ENCODE measurements at regions not wholly inside any gene's neighbourhood (a gene's known extent, or its start where the extent isn't known, plus 50 kb on each side); places are given as distances from the start of the nearest gene placed in this dataset.

DNA sequence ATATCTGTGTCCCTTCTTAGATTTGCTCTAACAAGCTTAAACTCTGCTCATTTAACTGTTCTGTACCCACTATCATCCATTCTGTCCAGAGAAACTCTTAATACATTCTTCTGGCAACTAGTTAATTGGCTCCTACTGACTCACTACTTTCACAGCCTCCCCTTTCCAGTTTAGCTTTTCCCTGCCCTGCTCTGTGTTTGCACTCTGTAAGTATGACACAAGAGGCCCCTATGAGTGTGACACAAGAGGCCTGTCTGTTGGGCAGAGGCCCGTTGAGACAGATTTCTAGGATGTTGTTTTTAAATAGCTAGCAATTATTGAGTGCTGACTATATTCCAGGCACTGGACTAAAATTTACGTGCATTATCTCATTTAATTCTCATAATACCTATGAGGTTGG, 246.0 kb upstream of the DAAM1 start:
- no peak for DNase-seq (ENCODE audit: low spot score)
- no peak for FAIRE-seq

DNA sequence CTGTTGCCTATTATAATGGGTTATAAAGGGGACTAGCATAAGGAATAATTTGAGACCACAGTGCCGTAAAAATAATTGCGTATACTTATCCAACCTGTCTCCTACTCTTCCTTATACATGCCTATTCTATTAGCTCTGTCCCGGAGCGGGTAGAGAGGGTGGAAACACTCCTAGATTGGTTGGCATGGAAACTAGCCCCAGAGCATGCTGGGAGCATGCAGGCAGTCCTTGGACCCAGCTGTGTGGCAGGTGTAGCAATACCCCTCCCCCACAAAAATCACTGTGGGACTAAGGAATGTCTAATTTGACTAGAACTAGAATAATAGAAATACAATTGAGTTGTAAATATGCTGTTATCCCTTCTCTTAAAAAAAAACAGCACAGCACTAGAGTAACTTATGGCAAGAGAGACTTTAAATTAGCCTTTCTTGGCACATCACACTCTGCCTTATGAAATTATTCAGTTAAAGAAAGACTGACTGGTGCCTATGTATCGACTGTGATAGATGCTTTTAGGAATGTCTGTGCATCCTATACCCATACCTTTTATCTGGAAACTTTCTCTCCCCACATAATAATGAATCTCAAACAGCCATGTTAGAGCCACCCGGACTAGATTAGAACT, 244.0 kb upstream of the DAAM1 start:
- DNase-seq (ENCODE audit: low spot score), result no peak
- FAIRE-seq, result no peak

DNA sequence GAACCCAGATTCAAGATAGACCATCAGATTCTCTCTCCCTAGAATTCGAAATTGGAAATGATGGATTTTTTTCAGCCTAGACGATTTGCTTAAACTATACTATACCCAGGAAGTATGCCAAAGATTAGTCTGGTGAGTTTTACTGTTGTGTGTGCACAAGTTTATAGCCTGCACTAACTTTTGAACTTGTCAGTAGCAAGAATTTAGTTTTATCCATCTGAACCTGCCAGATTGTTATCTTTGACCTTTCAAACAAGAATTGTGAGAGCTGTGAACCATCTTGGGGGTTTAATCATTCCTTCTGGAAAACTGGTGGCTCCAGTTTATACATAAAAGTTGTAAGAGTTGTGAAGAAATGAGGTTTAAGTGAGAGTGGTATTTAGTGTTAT, 243.5 kb upstream of the DAAM1 start:
- no peak for FAIRE-seq
- no peak for DNase-seq (ENCODE audit: low spot score)

DNA sequence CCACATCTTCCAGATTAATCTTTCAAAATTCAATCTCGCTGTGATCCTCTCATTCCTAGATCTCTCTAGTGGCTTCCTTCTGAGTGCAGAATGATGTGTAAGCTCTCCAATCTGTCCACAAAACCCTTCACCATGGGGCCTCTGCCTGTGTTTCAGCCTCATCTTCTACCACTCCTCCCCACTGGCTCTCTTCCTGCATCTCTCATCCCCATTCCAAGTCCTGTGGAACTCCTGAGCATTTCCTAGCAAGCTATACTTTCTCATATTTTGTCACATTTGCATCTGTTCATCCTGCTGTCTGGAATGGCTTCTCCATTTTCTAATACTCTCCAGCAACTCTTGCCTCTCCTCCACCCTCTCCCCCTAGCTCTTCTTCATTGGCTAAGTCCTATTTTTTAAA, 242.0 kb upstream of the DAAM1 start:
- no peak for FAIRE-seq
- DNase-seq (ENCODE audit: low spot score), result no peak

DNA sequence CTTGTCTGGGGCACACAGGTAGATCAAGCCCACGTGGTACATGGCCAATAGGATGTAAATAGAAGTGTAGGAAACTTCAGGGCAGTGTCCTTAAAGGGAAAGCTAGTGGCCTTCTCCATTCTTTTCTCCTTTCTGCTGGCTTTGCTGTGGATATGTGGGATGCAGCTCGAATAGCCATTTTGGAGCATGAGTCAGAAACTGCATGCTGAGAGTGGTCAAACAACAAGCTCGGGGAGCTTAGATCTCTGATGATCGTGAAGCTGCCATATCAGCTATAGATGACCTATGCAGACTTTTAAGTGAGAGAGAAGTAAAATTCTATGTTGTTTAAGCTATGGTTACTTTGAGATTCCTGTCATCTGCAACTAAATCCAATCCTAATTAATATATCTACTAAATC, 241.3 kb upstream of the DAAM1 start:
- FAIRE-seq (no peak), DNase-seq (ENCODE audit: low spot score) (no peak)

DNA sequence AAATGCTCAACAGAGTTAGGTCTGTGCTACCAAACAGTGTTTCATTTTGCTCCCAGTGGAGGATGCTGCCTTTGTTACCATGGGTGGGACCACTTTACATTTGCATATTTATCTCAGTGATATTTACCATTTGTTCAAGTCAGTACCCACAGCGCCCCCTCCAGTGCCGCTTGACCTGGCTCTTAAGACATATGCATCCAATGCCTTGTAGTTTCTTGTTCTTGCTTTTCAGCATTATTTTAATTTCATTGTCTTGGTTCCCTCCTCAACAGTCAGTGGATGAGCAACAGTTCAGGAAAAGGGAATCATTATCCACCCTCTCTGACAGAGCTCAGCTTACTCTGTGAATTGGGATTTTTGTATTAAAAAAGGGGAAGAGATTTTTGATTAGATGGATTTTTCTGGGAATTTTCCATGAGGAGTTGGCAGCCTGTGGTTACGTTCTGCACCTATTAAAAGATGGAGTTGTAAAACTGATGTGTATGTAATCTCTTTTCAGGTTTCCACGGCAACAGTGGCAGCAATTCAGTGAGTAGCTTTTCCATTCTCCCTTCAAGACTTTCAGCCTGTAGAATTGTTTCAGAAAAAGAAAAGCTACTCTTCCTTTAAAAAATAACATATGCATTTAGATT, 240.5 kb upstream of the DAAM1 start:
- FAIRE-seq, result peak; percentile 88
- no peak for DNase-seq (ENCODE audit: low spot score)

DNA sequence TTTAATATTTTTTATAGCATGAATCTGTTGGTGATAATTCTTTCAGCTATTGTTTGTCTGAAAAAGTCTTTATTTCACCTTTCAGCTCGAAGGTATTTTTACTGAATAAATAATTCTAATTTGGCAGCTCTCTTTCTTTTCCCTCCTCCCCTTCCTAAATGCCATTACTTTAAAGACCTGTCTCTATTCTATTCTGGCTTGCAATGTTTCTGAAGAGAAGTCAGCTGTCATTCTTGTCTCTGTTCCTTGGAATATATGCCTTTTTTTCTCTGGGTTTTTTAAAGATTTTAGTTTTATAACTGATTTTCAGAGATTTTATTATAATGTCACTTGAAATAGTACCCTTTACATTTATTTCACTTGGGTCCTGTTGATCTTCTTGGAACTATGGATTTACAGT, 237.9 kb upstream of the DAAM1 start:
- no peak for FAIRE-seq

DNA sequence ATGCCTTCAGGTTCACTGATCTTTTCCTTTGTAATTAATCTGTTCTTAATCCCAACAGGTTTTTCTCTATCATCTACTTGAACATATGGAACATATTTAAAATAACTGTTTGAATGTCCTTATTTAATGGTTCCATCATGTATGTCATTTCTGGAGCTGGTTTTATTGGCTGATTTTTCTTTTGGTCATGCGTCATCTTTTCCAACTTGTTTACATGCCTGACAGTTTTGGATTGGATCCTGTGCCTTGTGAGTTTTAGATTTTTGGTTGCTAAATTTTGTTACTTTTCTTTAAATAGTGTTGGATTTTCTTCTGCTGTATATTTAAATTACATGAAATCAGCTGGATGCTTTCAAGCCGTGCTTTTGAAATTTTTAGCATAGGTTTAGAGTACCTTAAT, 237.3 kb upstream of the DAAM1 start:
- DNase-seq (ENCODE audit: low spot score), result no peak
- no peak for FAIRE-seq

More for the DNA sequence above, 237.9 kb upstream of the DAAM1 start:
- DNase-seq (ENCODE audit: low spot score), result no peak

DNA sequence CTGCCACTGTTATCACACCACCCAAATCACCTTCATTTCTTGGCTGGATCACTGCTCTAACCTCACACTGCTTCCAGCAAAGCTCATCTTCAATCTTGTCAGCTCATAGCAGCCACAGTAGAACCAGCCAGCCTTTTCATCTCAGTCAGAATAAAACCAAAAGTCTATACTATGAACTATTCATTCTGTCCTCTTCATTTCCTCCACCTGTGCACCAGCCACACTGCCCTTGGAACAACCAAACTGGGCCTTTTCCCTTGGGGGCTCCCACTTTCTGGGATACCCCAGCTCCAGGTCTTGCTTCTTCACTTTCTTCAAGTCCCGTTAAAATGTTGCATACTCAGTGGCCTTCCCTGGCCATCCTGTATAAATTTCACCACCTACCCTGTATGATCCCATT, 234.4 kb upstream of the DAAM1 start:
- FAIRE-seq (no peak), DNase-seq (ENCODE audit: low spot score) (no peak)

DNA sequence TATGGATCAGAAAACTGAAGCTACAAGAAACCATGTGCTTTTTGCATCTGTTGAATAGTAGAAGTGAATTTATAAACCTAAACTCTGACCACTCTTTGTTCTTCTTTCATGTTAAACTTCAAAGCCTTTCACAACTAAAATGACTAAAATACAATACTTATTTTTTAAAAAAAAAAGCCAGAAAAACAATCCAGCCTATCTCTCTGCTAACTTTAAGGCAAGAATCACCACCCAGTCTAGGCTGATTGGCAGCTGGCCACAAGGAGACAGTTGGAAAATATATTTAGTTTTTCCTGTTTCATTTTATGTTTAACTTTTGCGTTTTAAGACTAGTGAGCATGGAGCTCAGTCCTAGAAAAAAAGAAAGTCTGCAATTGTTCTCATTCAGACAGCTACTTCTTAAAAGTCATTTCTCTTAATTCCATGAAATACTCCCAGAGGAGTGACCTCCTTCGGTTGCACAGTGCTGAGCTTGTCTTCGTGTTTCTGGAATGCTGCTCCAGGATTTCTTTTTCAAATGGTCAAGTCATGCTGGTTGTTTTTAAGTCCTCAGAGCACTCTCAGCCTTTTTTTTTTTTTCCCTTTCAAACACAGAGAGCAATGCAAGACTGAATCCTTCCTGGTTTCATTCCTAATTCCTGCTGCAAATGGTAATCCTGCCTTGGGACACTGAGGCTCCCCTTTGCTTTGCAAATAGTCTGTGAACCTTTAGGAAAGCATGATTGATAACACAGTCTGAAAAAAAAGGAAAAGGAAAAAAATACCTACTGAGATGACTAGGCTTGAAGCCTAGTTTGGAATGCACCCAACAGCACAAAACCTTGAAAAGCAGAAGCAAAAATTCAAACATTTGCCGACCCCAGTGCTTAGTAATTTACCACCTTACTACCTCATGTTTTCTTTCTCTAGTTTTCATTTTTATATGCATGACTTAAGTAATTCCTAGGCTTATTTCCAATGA, 233.3 kb upstream of the DAAM1 start:
- FAIRE-seq (no peak), DNase-seq (ENCODE audit: low spot score) (no peak)

DNA sequence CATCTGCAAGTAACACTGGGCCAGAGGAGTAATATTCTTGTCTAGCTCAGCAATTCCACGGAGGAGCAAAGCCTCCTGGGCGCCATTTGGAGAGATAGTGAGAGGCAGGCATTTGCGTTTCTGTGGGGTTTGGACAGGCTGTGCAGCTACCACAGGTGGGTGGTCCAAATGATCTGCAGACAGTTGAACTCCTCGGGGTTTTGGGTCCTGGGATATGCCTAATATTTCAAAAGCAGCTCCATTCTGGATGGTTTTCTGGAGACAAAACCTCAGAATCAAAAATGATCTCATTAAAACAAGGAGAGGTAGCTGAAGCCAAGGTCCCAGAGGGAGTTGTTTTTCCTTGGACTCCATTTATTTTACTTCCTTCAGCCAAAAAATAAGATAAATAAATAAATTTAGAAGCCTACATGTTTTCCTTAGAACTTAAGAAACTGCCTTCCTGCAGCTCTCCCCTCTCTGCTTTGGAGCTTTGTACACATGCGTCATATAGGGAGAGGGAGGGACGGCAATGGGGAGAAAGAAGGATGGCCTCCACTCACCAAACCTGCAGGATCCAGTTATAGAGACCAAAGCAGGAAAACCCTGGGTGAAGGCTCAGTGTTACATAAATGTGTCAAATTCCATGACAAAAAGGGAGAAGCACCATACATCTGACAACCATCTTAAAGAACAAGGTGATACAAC, 227.3 kb upstream of the DAAM1 start:
- FAIRE-seq (no peak), DNase-seq (ENCODE audit: low spot score) (no peak)

DNA sequence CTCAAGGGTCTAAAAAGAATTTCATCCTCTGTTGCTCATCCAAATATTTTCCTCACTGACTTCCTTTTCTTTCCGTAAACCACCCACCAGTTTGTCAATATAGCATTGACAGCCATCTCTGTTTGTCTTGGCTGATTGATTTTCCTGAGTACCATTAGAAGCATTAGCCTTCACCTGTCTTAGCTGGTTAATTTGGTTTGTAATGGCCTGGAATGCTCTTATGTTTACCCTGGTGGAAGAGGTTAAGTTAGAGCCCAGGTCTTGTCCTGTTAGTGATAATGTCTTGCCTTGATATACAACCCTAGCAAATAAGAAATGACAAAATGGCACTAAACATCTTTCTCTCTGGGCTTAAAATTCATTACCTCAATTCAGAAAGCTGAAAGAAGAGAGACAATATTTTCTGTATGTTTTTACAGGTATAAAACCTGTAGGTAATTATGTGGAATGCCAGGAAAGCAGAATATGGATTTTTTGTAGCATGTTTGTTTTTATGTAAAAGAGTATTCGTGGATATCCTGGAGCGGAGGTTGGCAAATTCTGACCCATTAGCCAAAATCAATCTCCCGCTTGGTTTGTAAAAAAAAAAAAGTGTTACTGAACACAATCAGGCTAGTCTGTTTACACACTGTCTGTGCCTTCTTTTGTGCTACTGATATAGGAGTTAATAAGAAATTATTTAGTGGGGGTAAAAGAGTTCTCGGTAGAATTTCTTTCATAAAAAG, 224.4 kb upstream of the DAAM1 start:
- no peak for DNase-seq (ENCODE audit: low spot score)
- no peak for FAIRE-seq

DNA sequence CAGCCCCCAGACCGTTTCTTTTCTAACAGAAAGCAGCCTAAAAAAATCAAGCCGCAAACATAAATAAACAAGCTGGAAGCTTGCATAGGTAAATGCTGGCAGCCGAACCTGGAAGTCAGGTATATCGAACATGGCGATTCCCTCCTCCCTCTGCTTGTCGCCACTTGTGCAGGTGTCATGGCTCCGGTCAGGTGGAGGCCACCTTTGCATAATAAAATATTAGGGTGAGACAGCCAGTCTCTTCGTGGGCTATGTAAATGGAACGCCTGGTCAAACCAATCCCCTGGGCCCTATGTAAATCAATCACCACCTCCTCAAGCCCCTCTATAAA, 223.9 kb upstream of the DAAM1 start:
- FAIRE-seq, result no peak
- DNase-seq (ENCODE audit: low spot score), result no peak

DNA sequence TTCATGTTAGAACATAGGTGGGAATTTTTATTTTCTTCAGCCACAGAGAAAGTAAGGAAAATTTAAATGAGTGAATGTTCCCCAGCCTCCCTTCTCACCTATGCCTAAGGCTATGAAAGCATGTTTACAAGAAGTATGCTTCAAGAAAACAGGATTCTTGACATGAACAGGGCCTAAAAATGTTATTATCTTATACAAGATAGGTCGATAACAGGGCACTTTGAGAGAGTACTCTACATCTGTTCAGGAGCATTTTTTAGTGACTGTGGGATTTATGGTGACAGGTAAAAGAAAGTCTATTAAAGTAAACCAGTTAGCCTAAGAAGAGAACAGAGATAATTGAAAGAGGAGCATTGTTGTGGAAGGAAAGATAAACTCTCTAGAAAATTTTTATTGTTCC, 222.9 kb upstream of the DAAM1 start:
- no peak for FAIRE-seq
- no peak for DNase-seq (ENCODE audit: low spot score)

DNA sequence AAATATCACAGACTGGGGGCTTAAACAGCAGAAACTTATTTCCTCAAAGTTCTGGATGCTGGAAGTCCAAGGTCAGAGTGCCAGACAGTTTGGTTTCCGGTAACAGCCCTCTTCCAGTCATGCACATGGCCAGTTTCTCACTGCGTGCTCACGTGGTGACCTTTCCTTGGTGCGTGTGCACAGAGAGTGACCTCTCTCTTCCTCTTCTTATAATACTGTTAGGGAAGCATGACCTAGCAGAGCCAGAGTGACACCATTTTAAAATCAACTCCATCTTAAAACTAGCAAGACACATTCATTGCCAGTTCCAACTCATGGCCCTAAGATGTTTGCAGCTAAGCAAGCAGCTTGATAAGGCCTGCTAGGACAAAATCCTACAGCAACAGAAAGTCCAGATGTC, 221.5 kb upstream of the DAAM1 start:
- DNase-seq (ENCODE audit: low spot score), result no peak
- FAIRE-seq, result peak; percentile 94

DNA sequence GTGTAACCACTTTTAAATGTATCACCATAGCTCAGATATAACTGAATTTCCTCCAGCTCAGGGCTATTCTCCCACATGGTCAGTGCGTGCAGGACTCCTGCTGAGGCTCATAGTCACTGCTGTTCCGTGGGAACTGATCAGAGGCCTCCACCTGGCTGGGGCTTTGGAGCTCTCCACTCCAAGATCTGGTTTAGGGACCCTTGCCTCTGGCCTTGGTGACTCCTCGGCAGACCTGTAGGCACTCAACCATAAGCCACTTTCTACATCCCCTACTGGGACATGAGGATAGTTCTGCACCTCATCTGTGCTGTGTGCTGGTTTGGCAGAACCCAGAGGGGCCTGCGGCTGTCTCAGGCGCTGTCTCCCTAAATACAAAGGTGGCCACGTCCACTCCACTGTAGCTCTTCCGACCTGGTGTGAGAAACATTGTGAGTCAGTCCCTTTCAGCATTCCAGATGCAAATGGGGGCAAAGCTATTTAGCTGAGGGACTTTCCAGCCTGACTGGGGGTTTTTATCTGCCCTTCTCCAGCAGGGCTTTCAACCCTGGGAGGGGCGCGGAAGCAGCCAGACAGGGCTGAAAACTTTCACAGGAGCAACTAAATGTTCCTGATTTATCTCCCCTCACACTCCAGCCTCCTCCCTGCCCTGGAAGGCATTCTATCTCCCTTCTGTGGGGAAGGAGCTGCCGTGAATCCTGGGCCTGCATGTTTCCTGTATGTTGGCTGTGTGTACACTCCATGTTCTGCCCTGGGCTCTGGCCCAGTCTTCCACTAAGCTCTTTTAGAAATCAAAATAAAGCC, 218.3 kb upstream of the DAAM1 start:
- DNase-seq (ENCODE audit: low spot score) (peak; percentile 20), FAIRE-seq (peak; percentile 94)

DNA sequence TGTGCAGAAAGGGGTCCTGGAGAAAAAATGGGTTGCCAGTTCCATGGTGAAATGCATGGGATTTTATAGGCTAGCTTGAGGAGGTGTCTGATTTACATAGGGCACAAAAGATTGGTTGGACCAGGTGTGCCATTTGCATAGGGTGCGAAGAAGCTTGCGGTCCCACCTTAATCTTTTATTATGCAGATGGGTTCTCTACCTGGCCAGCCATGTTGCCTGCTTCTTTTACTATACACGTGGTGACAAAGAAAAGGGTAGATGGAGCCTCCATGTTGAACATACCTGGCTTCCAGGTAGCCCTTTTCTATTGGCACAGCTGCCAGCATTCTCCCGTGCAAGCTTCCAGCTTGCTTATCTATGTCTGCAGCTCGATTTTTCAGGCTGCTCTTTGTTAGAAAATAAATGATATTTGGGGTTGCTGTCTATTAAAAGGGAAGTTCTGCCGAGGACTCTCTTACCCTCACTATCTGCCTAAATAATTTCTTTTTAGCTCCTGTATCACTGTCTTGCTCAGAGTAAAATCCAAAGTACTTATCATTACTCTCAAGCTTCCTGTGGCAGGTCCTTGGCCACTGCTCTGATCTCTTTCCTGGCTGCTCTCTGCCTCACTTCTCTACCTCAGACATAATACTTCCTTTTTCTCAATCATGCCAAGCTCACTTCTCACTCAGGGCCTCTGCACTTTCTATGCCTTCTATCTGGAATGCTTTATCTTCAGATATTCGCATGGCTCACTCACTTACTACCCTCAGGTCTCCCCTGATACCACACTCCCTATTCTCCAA, 216.0 kb upstream of the DAAM1 start:
- FAIRE-seq, result peak; percentile 23
- DNase-seq (ENCODE audit: low spot score), result no peak

DNA sequence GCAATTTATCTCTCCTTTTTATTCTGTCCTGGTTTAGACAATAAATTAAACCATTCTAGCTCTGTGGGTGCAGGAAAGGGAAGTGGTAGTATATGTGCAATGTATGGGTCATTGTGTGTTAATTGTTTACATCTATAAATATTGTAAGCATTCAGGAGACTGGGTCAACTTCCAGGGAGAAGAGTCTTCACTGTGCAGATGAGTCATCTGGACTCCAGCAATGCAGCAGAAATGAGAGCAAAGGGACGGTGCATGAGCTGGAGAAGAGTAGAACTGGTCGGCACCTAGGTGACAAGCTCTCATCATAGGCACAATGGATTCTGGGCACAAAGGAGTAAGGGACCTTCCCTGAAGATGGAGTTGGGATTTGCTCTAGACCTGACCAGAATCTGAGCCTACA, 211.1 kb upstream of the DAAM1 start:
- FAIRE-seq (peak; percentile 59), DNase-seq (ENCODE audit: low spot score) (no peak)

DNA sequence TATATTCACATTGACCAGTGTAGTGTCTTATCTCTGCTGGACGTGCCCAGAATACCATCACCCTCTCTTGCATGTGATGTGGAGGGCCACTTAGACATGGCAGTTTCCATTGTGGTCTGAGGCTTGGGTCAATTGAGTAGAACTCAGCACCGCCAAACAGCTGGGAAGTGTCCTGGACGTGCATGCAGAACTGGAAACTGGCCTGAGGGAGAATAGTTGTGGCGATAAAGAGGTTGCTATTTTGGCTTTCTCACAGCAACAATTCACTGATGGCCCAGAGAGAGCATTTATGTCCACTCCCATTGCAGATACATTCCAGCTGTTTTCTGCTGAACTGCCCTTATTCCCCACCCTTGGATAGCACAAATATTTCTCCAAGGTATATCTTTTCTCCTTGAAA, 210.1 kb upstream of the DAAM1 start:
- FAIRE-seq (peak; percentile 81), DNase-seq (ENCODE audit: low spot score) (no peak)

DNA sequence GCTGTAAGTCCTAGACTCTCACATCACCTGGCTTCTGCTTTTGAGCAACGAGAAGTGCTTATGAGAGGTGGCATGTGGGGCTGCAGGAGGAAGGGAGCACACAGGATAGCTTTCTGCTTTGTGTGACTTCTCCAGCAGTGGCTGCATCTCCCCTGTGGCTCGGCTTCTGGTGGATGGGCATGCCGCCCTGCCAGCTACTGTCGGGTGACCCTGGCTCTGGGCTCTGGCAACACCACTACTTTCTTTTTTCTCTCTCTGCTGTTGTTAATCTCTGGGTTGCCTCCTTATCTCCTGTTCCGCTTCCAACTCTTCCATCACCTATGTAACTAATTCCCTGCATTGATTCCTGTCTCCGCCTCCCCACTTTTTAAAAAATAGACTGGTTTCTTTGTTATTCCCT, 209.1 kb upstream of the DAAM1 start:
- FAIRE-seq, result no peak
- no peak for DNase-seq (ENCODE audit: low spot score)

Data from urothelium cell line (cell line).